Effector CD8-positive, alpha-beta T cell (primary cell): ENCODE measurements at regions not wholly inside any gene's neighbourhood (a gene's known extent, or its start where the extent isn't known, plus 50 kb on each side); places are given as distances from the start of the nearest gene placed in this dataset.
A peak's percentile ranks its signal among the peaks of the same experiment; 100 is the strongest.

Experiments
- DNase-seq: peaks from one replicate; lab custom pipeline; 2025; lab: John Stamatoyannopoulos, UW

DNA sequence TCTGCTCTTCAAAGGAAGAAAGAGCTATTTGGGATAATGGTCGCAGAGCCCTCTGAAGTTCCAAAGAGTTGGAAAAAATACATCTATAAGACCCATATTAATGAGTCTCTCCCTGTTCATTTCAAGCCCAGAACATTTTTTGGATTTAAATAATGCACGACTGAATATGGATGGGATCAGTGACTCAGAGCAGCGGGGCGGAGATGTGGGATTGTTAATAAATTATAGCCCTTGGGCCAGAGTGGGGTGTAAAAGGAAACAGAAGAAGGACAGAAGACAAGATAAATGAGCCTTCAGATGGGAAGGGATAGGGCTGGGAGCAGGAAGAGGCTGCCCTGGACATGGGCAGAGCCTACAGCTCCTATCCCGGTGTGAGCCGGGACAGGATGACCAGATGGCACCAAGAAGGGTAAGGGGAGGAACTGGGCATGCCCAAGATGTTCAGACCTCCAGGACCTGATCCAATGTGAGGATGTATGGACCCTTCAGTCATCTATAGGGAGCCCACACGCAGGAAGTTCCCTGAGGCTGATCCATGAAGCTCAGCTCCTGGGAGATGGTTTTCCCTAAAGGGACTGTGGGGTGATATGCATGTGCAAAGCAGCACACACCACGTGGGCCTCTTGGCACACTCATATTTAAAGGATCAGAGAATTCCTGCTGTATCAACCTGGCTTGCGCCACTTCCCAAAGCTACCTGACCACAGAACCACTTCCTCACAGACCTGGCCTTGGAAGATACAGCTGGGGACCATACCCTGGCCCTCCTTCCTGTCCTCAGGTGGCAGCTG is 96.1 kb upstream of the PLXNA4 start:
- no peak for DNase-seq

DNA sequence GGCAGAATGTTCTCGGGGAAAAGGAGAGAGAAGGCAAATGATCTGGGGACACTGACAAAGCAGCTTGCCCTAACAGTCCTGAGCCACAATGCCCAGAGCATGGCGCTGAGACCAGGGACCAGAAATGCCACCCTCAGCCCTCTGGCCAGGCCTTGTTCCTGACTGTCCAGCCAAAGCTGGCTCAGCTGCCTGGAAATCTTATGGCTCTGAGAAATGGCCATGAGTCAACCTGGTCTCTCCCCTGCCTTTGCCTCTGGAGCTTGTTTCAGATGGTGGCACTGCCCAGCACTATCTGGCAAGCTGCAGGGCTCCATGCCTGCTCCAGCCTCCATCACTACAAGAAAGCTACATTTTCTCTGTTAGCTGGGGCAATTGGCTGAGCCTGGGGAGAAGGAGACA is 90.5 kb upstream of the PLXNA4 start:
- no peak for DNase-seq

DNA sequence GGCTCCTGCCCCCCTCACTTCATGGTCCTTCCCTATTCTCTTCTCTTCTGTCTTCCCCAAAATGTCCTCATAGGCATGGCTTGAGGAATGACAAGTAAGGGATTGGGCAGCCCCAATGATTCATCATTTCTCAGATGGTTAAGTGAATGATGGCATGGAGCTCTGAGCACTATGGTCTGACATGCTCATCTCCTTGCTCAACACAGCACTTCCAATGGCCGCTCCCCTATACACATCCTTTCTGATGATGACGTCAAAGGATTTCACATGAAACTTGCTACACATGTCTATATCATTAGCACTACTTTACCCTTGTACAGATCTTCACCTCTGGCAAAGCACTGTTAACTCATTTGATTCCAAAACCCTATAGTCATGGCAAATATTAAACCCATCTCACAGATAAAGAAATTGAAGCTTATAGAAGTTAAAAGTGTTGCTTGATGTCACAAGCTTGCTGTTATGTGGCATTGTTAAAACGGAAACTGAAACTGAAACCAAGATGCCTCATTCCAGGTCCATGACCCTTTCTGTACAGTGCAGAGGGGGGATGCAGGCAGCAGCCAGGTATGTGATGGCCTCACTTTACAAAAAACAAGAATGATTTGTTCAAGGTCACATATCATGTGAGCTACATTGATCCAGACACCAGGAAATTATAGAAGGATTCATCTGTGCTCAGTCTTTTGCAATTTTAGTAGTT is 90.0 kb upstream of the PLXNA4 start:
- DNase-seq = no peak

DNA sequence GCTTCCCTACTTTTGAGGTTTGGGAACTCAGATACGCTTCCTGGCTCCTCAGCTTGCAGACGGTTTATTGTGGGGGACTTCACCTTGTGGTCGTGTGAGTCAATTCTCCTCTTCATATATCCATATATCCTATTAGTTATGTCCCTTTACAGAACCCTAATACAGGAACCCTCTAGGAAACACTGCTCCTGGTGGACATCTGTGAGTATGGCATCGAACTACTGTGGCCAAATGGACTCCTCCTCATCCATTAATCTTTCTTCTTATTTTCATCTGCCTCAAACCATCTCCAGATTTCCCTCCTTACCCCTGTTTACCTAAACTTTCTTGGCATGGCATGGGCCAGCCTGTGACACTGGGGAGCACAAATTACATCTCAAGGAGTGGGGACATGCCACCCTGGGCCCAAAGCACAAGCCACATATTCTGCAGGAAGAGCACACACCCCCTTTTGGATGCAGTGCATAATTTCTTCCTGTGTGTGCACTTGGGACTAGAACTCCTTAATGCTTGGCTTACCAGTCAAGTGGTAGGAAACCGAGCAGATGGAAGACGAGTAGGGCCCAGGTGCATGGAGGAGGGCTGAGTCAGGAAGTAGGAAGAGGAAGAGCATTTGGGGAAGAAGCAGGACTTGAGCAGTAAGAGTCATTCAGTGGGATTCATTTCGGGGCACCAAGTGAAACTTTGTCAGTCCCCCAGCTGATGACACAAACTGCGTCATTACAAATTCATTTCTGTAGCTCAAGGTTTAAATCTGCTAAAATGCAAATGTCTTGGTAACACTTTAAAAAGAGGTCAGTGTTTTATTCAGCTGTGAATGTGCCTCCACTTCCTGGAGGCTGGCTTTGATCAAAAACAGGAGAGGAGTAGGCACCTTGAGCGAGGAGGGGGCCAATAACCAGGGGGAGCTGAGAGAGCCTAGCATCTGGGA is 80.8 kb upstream of the PLXNA4 start:
- no peak for DNase-seq

DNA sequence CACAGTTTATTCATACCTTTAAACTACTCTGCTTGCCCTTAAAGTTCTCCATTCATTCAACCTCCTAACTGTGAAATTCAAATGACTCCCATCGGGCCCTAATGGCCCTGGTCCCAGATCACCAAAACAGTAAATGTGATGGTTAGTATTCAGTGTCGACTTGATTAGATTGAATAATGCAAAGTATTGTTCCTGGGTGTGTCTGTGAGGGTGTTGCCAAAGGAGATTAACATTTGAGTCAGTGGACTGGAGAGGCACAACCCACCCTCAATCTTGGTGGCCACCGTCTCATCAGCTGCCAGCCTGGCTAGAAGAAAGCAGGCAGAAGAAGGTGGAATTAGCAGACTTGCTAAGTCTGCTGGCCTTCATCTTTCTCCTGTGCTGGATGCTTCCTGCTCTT is 80.1 kb upstream of the PLXNA4 start:
- DNase-seq = no peak

DNA sequence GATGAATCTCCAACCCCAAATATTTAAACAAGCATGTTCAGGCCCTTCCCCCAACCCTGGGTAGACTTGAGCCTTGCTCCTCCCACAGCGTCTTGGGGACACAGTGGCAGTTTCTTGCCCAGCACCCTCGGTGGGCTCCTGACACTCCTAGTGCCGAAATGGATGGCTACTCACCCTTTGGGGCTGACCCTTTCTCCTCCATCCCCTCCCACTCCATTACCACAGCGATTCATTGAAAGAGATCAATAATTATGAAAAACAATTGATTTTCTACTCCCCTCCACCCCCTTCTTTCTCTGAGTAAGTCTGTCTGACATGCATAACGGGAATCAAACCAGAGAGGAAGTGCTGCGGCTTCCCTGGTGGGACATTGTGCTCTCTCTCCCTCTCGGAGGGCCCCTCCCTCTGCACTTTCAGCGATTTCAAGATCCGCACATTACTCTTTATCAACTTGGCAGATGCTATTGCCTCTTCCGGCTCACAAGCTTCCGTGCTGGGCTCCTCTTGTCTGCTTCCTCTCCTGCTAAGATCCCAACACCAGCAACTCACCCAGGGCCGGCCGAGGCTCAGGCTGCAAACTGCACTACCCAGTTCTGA is 79.0 kb upstream of the PLXNA4 start:
- peak; percentile 5 for DNase-seq

DNA sequence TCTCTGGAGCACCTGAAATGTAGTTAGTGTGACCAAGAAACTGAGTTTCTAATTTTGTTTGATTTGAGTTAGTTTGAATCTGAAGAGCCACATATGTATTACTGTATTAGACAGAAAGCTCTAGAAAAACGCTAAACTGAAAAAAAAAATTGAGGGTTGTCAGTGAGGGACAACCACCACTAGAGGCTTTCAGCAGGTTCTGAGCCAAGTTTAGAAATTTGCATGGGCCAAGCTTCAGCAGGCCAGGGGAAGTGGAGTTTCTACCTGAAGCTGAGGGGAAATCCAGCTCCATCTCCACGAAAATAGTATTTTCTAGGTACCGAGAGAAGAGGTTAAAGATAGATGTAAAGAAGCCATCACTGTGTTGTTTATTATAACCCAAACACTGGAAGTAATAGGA is 77.9 kb upstream of the PLXNA4 start:
- no peak for DNase-seq

DNA sequence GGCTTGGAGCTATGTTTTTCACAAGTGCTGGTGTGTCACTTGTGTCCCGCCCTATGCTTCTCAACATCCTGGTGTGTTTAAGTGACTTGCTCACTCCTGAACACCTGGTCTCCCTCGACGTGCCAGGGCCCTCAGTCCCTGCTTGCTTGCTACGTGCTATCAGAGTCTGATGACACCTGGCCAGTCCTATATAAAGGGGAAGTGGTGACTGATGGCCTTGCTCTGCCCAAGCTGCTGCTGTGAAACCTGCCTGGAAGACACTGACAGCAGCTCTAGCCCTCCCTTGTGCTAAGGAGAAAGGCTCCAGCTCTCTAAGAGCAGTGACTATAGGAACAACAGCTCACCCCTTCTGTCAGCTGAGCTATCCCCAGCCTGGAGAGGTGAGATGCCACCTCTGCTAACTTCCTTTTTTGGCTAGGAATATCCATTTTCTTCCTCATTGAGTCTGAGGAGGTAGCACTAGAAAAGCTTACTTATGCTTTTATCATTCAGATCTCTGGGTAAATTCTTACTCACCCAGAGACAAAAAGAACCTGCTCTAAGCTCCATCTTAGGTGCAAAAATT is 77.2 kb upstream of the PLXNA4 start:
- DNase-seq = no peak

DNA sequence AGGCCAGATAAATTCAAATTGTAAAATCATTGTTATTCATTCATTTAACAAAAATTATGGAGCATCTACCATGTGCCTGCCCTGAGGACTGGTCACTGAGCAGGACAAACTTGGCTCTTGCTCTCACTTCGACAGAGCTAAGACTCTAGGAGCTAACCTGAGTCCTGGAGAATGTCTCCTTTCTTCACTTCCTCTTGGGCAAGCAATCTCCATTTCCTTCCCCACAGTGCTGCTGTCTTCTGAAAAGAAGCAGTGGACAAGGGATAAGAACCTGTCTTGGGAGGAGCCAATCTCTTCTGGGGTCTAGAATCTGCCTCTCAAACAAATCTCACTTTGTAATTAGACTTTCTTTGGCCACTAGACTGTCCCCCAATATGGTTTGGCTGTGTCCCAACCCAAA is 76.2 kb upstream of the PLXNA4 start:
- no peak for DNase-seq

DNA sequence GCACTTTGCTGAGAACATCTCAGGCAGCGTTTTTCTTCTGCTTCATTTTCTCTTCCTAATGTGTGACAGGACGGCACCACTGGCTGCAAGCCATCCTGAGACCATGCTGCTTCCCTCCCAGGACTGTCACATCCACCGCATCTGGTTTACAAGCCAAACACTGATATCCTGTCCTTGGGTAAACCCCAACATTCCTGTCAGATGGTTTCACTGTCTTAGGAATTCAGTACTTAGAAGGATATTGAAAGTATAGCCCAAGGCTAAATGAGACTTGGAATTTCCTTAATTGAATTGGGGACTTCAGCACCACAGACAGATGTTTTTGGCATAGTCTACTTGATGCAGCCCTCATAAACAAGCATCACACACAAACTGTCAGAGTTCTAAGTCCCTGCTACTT is 74.2 kb upstream of the PLXNA4 start:
- no peak for DNase-seq

DNA sequence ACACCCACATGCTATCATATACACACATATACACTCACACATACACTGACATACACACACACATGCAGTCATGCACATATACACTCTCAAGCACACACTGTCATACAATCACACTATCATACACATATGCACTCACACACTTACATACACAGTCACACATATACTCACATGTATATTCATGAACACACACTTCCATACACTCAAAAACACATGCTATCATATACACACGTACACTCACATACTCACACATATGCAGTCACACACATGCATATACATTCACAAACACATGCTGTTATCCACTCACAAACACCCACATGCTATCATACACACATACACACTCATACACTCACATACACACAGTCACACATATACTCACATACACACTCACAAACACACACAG is 71.0 kb upstream of the PLXNA4 start:
- DNase-seq = no peak

DNA sequence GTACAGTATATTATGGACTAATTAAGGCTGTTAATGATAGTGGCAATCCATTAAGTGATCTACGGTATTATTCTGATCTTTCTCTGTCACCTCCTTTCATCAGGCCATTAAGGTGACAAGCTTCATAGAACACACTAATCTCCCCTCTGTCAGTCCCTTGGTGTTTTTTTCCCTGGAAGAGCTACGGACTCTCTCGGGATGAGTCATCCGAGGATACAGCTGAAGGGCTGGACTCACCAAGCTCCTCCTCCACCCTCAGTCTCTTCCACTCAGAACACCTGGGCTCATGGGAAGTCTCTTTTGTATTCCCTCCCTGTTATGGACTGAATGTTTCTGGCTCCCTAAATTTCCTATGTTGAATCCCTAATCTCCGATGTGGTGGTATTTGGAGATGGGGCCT is 69.8 kb upstream of the PLXNA4 start:
- no peak for DNase-seq

DNA sequence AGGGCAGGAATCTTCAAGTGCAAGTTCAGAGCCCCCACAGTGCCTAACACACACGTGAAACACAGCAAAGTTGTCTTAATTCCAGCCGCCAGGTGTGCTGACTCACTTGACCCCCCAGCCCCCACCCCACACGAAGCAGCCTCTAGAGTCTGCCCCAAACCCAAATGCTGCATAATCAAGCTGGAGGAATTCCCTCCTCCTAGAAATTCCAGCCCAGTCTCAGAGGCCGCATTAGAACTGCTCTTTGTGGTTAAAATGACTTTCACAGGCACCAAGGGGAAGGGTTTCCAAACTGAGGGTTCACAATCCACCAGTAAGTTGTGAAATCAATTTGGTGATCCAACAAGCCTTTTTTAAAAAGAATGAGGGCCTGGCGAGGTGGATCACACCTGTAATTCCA is 67.0 kb upstream of the PLXNA4 start:
- no peak for DNase-seq

DNA sequence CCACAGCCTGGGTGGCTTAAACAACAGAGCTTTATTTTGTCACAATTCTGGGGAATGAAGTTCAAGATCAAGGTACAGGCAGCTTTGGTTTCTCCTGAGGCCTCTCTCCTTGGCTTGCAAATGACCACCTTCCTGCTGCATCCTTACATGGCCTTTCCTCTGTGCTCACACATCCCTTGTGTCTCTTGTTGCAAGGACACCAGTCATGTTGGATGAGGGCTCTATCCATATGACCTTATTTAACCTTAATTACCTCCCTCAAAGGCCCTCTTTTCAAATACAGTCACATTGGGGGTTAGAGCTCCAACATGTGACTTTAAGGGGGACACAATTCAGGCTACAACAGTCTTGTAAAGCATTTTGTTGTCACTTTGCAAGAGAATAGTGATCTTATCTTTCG is 65.0 kb upstream of the PLXNA4 start:
- no peak for DNase-seq

DNA sequence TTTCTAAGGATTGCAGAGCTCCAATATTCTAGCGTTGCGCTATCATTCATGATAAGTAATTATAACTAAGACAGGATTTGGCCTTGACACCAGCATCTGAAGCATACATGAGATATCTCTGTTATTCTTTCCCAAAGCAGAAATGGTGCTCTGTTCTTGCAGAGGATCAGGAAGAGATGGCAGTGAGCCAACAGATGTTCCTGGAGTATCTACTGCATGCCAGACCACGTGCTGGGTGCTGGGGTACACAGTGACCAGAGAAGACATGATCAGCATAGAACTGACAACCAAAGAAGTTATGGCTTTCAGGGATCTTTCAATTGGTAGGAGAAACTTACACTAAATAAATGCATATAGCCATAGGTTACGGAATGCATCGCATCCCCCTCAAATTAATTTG is 63.7 kb upstream of the PLXNA4 start:
- DNase-seq = no peak

DNA sequence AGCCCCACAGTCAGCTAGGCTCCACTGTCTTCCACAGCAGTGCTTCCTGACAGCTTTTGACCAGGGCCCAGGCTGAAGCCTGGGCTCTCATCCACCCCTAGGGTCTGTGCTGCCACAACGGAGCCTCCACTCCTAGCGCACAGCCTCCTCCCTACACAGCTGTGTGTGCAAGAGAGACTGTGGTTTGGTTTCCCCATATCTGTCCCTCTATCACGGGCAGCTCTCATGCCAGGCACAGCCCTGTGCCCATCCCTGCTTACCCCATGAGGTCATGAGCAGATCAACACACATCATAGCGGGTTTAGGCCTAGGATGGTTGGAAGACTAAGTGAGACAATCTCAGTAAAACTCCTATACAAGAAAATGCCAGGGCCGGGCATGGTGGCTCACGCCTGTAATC is 61.7 kb upstream of the PLXNA4 start:
- DNase-seq = no peak

DNA sequence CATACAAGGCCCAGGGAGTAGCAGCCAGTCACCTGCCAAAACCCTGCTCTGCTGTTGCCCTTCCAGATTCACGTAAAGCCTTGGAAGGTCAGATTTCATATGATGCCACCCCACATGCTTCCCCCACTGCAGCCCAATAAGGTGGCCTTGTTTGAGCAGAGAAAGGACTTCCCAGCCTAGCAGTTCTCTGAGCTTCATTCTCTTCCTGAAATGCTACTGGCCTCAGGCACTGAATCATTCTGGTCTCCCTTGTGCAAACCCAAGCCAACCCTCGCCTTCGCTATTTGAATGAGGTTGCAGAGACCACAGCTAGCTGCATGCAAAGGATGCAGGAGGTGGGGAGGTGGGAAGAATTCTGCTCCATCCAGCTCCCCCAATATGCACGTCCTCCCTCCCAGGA is 60.3 kb upstream of the PLXNA4 start:
- DNase-seq = no peak

DNA sequence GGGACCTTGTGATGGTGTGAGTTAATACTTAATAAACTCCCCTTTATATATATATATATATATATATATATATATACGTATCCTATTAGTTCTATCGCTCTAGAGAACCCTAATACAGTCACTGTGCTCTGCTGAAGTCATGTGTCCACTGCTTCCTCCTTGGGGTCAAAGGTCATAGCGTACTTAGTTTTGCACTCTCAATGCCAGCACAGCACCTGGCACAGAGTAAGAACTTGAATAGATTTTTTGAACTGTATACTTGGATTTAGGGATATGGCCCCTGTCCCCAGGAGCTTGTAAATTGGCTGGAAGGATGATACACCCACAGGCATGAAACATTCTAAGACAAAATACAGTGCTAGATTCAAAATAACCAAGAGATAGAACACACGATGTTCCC is 58.9 kb upstream of the PLXNA4 start:
- DNase-seq = no peak

DNA sequence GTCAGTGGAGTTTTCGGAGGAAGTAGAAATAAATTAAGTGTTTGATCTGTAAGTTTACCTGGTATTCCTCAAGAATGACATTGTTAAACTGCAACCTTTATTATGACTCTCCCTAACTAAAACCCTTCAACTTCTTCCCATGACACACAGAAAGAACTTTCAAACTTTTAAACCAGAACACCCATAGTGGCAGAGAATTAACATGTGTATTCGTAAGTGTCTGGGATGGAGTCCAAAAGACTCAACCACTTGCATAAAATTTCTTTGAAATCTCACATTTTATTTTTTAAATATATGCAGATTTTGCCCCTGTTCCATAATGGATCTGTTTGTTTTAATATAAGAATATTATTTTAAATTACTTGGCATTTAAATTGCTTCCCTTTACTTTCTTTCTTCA is 54.6 kb upstream of the PLXNA4 start:
- no peak for DNase-seq
